DOHH2 (cell line): ENCODE measurements at regions not wholly inside any gene's neighbourhood (a gene's known extent, or its start where the extent isn't known, plus 50 kb on each side); places are given as distances from the start of the nearest gene placed in this dataset.

Experiments used
- EZH2phosphoT487 ChIP-seq: fragments of 200-600 bp; sonication (generic); IDR thresholded peaks from 2 replicates; pipeline ENCODE4 v1.6.1; 2017; ENCODE audit warnings: borderline replicate concordance, mild to moderate bottlenecking, antibody characterized with exemption, low read length, moderate library complexity, mixed read lengths
- TF ChIP-seq, protein P1 (sequence below): fragments of 200-600 bp; sonication (generic); IDR thresholded peaks from one replicate; pipeline ENCODE4 v1.5.1; 2014; ENCODE audit warnings: antibody characterized with exemption, mild to moderate bottlenecking, low read depth, low read length; ENCODE audit not compliant: poor library complexity, severe bottlenecking

DNA sequence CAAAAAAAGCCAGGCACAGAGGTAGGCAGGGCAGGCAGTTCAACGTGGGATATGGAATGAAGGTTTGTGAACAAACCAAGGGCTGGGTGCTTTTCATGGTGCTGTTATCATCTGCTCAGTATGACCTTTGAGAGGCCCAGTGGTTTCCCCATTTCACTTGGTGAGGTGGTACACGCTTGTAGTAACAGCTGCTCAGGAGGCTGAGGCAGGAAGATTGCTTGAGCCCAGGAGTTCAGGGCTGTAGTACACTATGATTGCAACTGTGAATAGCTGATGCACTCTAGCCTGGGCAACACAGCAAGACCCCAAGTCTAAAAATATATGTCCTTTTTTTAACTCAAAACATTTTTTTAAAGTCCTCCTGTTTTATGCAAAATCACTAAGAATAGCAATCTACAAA, 174.8 kb downstream of the ENC1 start:
- TF ChIP-seq, protein P1, sequence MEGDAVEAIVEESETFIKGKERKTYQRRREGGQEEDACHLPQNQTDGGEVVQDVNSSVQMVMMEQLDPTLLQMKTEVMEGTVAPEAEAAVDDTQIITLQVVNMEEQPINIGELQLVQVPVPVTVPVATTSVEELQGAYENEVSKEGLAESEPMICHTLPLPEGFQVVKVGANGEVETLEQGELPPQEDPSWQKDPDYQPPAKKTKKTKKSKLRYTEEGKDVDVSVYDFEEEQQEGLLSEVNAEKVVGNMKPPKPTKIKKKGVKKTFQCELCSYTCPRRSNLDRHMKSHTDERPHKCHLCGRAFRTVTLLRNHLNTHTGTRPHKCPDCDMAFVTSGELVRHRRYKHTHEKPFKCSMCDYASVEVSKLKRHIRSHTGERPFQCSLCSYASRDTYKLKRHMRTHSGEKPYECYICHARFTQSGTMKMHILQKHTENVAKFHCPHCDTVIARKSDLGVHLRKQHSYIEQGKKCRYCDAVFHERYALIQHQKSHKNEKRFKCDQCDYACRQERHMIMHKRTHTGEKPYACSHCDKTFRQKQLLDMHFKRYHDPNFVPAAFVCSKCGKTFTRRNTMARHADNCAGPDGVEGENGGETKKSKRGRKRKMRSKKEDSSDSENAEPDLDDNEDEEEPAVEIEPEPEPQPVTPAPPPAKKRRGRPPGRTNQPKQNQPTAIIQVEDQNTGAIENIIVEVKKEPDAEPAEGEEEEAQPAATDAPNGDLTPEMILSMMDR, result no peak
- TF ChIP-seq EZH2phosphoT487, result no peak
